ENCODE measurements at regions not wholly inside any gene's neighbourhood (a gene's known extent, or its start where the extent isn't known, plus 50 kb on each side); places are given as distances from the start of the nearest gene placed in this dataset.

- DNase-seq (ENCODE audit: low read depth) = no peak
These were observed 91.5 kb upstream of the TUT7 start for GRCh38 chr9:86445671-86446070.

GRCh38 chr9:86443992-86444391 lies 89.8 kb upstream of the TUT7 start:
- no peak for DNase-seq (ENCODE audit: low read depth)

GRCh38 chr9:86434039-86434726 lies 80.0 kb upstream of the TUT7 start:
- peak; percentile 74 for DNase-seq (ENCODE audit: low read depth)

- DNase-seq (ENCODE audit: low read depth) = no peak
These were observed 70.2 kb upstream of the TUT7 start for GRCh38 chr9:86424251-86424891.

- DNase-seq (ENCODE audit: low read depth) = peak; percentile 22
These were observed 60.0 kb upstream of the TUT7 start for GRCh38 chr9:86413971-86414880.

- no peak for DNase-seq (ENCODE audit: low read depth)
These were observed 56.1 kb upstream of the TUT7 start for GRCh38 chr9:86410281-86410680.

GRCh38 chr9:86408121-86408520 lies 53.9 kb upstream of the TUT7 start:
- DNase-seq (ENCODE audit: low read depth) = no peak

- no peak for DNase-seq (ENCODE audit: low read depth)
These were observed 52.8 kb upstream of the TUT7 start for GRCh38 chr9:86407022-86407421.

GRCh38 chr9:86406366-86406765 lies 52.2 kb upstream of the TUT7 start:
- DNase-seq (ENCODE audit: low read depth) = peak; percentile 31

GRCh38 chr9:86405926-86406325 lies 51.7 kb upstream of the TUT7 start:
- DNase-seq (ENCODE audit: low read depth) = peak; percentile 59

- no peak for DNase-seq (ENCODE audit: low read depth)
These were observed 50.9 kb upstream of the TUT7 start for GRCh38 chr9:86405086-86405491.

All from fibroblast of the conjunctiva (primary cell).